ENCODE measurements at regions not wholly inside any gene's neighbourhood (a gene's known extent, or its start where the extent isn't known, plus 50 kb on each side); places are given as distances from the start of the nearest gene placed in this dataset.
"Not testable (repeated sequence)": the region's sequence is repeated elsewhere in the genome, so short reads cannot be mapped to it uniquely, and the experiment has no call there.

GRCh38 chr10:9452056-9452455 lies 1397.6 kb downstream of the GATA3 start:
- DNase-seq (ENCODE audit: low read depth, low spot score) = no peak

- not testable (repeated sequence) for DNase-seq (ENCODE audit: low read depth, low spot score)
Measured at GRCh38 chr10:9453871-9454270, 1399.4 kb downstream of the GATA3 start.

GRCh38 chr10:9469663-9470205 lies 1415.2 kb downstream of the GATA3 start:
- no peak for DNase-seq (ENCODE audit: low read depth, low spot score)

- no peak for DNase-seq (ENCODE audit: low read depth, low spot score)
Measured at GRCh38 chr10:9470581-9470980, 1416.1 kb downstream of the GATA3 start.

- DNase-seq (ENCODE audit: low read depth, low spot score) = no peak
Measured at GRCh38 chr10:9501944-9502343, 1447.5 kb downstream of the GATA3 start.

- no peak for DNase-seq (ENCODE audit: low read depth, low spot score)
Measured at GRCh38 chr10:9504227-9504626, 1449.7 kb downstream of the GATA3 start.

GRCh38 chr10:9505546-9505945 lies 1451.1 kb downstream of the GATA3 start:
- DNase-seq (ENCODE audit: low read depth, low spot score) = no peak

- DNase-seq (ENCODE audit: low read depth, low spot score) = no peak
Measured at GRCh38 chr10:9508606-9509005, 1454.1 kb downstream of the GATA3 start.

GRCh38 chr10:9510626-9511025 lies 1456.1 kb downstream of the GATA3 start:
- DNase-seq (ENCODE audit: low read depth, low spot score) = no peak

- DNase-seq (ENCODE audit: low read depth, low spot score) = no peak
Measured at GRCh38 chr10:9515922-9516321, 1461.4 kb downstream of the GATA3 start.

GRCh38 chr10:9535744-9536143 lies 1481.3 kb downstream of the GATA3 start:
- DNase-seq (ENCODE audit: low read depth, low spot score) = no peak

- no peak for DNase-seq (ENCODE audit: low read depth, low spot score)
Measured at GRCh38 chr10:9545073-9545472, 1472.6 kb upstream of the CELF2 start.

- no peak for DNase-seq (ENCODE audit: low read depth, low spot score)
Measured at GRCh38 chr10:9547936-9548904, 1469.5 kb upstream of the CELF2 start.

GRCh38 chr10:9550810-9551209 lies 1466.9 kb upstream of the CELF2 start:
- DNase-seq (ENCODE audit: low read depth, low spot score) = no peak

GRCh38 chr10:9554321-9554720 lies 1463.4 kb upstream of the CELF2 start:
- DNase-seq (ENCODE audit: low read depth, low spot score) = no peak

- DNase-seq (ENCODE audit: low read depth, low spot score) = no peak
Measured at GRCh38 chr10:9560976-9561375, 1456.7 kb upstream of the CELF2 start.

- DNase-seq (ENCODE audit: low read depth, low spot score) = no peak
Measured at GRCh38 chr10:9561821-9562505, 1455.7 kb upstream of the CELF2 start.

GRCh38 chr10:9577746-9578145 lies 1439.9 kb upstream of the CELF2 start:
- no peak for DNase-seq (ENCODE audit: low read depth, low spot score)

- no peak for DNase-seq (ENCODE audit: low read depth, low spot score)
Measured at GRCh38 chr10:9579110-9579705, 1438.5 kb upstream of the CELF2 start.

- DNase-seq (ENCODE audit: low read depth, low spot score) = not testable (repeated sequence)
Measured at GRCh38 chr10:9582803-9583202, 1434.9 kb upstream of the CELF2 start.

GRCh38 chr10:9596368-9596920 lies 1421.2 kb upstream of the CELF2 start:
- no peak for DNase-seq (ENCODE audit: low read depth, low spot score)

GRCh38 chr10:9602998-9603397 lies 1414.7 kb upstream of the CELF2 start:
- DNase-seq (ENCODE audit: low read depth, low spot score) = no peak
